Left ventricle myocardium inferior (tissue), 1 donor: ENCODE measurements at regions not wholly inside any gene's neighbourhood (a gene's known extent, or its start where the extent isn't known, plus 50 kb on each side); places are given as distances from the start of the nearest gene placed in this dataset.
"Not testable (repeated sequence)": the region's sequence is repeated elsewhere in the genome, so short reads cannot be mapped to it uniquely, and the experiment has no call there.

Experiments used
- DNase-seq: peaks from one replicate; pipeline ENCODE4 v3.0.0-alpha.2; 2020
- H3K27ac ChIP-seq: fragments of 200-600 bp; replicated peaks from 2 replicates; pipeline ENCODE4 v1.8.0; 2021
- H3K27me3 ChIP-seq: fragments of 200-600 bp; 2 replicates; pipeline ENCODE4 v1.8.0; 2021; ENCODE audit warnings: low read depth
- H3K36me3 ChIP-seq: fragments of 200-600 bp; 2 replicates; pipeline ENCODE4 v1.8.0; 2021
- H3K4me1 ChIP-seq: fragments of 200-600 bp; 2 replicates; pipeline ENCODE4 v1.8.0; 2021
- H3K4me3 ChIP-seq: fragments of 200-600 bp; 2 replicates; pipeline ENCODE4 v1.8.0; 2021; ENCODE audit warnings: mild to moderate bottlenecking, moderate library complexity
- H3K9me3 ChIP-seq: fragments of 200-600 bp; replicated peaks from 2 replicates; pipeline ENCODE4 v1.8.0; 2021
- intact Hi-C: fragments of 100-400 bp; cut with micrococcal nuclease; formaldehyde crosslinking; loops from one replicate; pipeline ENCODE4 v1.11.0; 2022
- TF ChIP-seq, protein P1 (sequence below): fragments of 200-600 bp; IDR thresholded peaks from 2 replicates; pipeline ENCODE4 v1.8.0; 2021; ENCODE audit warnings: antibody characterized with exemption, mild to moderate bottlenecking, borderline replicate concordance
- donor health status: DM: no; HTN: yes; CAD: no; lungs with severe emphysema.

DNA sequence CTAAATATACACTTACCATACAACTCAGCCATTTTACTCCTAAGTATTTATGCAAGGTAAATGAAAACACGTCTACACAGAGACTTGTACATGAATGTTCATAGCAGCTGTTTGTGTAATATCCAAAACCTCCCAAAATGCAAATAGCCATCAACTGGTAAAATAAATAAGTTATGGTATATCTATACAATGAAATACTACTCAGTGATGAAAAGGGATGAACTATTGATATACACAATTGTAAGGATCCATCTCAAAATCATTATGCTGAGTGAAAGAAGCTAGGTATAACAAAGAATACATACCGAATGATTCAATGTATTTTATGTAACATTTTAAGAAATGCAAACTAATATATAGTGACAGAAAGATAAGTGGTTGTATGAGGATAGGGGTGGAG lies 149.8 kb upstream of the TNFSF11 start:
- peaks cover 12% of the 10 kb centered on the region for H3K9me3 ChIP-seq
- intact Hi-C loops: no loop called here
- H3K36me3 ChIP-seq: no peaks in the 10 kb centered on the region
- no peak overlapping the region for H3K27ac ChIP-seq
- TF ChIP-seq, protein P1, sequence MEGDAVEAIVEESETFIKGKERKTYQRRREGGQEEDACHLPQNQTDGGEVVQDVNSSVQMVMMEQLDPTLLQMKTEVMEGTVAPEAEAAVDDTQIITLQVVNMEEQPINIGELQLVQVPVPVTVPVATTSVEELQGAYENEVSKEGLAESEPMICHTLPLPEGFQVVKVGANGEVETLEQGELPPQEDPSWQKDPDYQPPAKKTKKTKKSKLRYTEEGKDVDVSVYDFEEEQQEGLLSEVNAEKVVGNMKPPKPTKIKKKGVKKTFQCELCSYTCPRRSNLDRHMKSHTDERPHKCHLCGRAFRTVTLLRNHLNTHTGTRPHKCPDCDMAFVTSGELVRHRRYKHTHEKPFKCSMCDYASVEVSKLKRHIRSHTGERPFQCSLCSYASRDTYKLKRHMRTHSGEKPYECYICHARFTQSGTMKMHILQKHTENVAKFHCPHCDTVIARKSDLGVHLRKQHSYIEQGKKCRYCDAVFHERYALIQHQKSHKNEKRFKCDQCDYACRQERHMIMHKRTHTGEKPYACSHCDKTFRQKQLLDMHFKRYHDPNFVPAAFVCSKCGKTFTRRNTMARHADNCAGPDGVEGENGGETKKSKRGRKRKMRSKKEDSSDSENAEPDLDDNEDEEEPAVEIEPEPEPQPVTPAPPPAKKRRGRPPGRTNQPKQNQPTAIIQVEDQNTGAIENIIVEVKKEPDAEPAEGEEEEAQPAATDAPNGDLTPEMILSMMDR: no peak
- H3K4me1 ChIP-seq: no peaks in the 10 kb centered on the region
- no peak overlapping the region for H3K4me3 ChIP-seq
- DNase-seq: no peak
- peaks cover 3% of the 10 kb centered on the region for H3K27me3 ChIP-seq

DNA sequence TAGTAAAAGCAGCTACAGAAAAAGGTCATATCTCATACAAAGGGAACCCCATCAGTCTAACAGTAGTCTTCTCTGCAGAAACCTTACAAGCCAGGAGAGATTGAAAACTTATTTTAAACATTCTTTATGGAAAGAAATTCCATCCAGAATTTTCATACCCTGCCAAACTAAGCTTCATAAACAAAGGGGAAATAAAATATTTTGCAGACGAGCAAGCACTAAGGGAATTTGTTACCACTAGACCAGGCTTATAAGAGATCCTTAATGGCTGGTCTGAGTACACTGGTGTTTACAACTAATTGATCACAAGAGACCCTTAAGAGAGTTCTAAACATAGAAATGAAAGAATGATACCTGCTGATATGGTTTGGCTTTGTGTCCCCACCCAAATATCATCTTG lies 128.6 kb upstream of the TNFSF11 start:
- no peak overlapping the region for H3K4me3 ChIP-seq
- peaks cover 4% of the 10 kb centered on the region for H3K27me3 ChIP-seq
- H3K27ac ChIP-seq: no peak overlapping the region
- H3K9me3 ChIP-seq: peaks cover 32% of the 10 kb centered on the region
- TF ChIP-seq, protein P1: no peak
- intact Hi-C loops: no loop called here
- DNase-seq: no peak
- no peaks in the 10 kb centered on the region for H3K36me3 ChIP-seq
- H3K4me1 ChIP-seq: no peaks in the 10 kb centered on the region

DNA sequence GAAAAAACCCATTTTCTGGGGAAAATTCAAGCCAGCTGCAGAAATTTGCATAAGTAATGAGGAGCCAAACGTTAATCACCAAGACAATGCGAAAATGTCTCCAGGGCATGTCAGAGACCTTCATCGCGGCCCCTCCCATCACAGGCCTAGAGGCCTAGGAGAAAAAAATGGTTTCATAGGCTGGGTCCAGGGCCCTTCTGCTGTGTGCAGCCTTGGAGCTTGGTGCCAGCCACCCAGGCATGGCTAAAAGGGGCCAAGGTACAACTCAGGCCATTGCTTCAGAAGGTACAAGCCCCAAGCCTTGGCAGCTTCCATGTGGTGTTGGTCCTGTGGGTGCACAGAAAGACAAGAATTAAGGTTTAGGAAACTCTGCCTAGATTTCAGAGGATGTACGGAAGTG lies 127.4 kb upstream of the TNFSF11 start:
- H3K36me3 ChIP-seq, H3K4me1 ChIP-seq, H3K27ac ChIP-seq, DNase-seq, H3K27me3 ChIP-seq, intact Hi-C loops, H3K4me3 ChIP-seq: not testable (repeated sequence)
- peaks cover 32% of the 10 kb centered on the region for H3K9me3 ChIP-seq

DNA sequence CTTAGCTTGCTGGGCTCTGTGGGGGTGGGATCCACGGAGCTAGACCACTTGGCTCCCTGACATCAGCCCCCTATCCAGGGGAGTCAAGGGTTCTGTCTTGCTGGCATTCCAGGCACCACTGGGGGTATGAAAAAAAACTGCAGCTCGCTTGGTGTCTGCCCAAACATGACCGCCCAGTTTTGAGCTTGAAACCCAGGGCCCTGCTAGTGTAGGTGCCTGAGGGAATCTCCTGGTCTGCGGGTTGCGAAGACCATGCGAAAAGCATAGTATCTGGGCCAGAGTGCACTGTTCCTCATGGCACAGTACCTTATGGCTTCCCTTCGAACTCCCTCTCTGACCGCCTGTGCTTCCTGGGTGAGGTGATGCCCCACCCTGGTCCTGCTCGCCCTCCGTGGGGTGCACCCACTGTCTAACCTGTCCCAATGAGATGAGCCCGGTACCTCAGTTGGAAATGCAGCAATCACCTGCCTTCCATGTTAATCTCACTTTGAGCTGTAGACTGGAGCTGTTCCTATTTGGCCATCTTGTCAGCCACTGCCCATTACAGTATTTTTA lies 120.8 kb upstream of the TNFSF11 start:
- H3K36me3 ChIP-seq: no peaks in the 10 kb centered on the region
- H3K9me3 ChIP-seq: no peaks in the 10 kb centered on the region
- H3K4me1 ChIP-seq: no peaks in the 10 kb centered on the region
- H3K27ac ChIP-seq: no peak overlapping the region
- no peak for DNase-seq
- no peak overlapping the region for H3K4me3 ChIP-seq
- no peaks in the 10 kb centered on the region for H3K27me3 ChIP-seq
- intact Hi-C loops: no loop called here
- TF ChIP-seq, protein P1: no peak

DNA sequence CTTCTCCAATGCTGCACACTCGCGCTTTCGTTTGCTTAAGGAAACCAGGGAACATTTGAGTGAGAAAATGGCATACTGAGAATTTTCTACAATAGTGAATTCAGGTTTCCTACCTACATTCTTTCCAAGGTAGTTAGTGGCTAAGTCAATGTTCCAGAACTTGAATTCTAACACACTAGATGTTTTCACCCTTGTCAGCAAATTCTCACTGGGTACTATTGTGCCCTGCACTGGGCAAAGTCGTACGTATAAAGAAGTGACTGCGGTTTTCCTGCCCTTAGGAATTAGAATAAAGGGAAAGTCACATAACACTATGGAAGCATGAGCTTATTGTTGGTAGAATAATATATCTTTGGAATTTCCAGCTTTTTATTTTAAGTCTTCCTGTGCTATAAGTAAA lies 119.2 kb upstream of the TNFSF11 start:
- intact Hi-C loops: no loop called here

DNA sequence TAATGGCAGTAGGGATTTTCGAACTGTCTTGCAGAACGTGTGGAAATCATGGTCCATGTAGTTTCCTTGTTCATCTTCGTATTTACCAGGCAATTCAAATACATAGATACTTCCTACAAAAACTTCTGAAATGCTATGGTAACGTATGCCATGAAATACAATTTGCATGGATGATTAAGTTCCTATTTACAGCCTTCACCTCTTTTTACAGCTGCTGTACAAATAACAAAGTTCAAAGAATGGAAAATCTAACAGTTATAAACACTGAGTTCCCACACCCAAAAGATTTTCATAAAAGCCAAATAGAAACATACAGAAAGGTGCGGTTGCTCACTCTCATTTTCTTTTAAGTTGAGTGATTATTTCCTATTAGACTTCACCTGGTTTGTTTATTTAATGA lies 115.8 kb upstream of the TNFSF11 start:
- intact Hi-C loops: no loop called here

More for the DNA sequence above, 119.2 kb upstream of the TNFSF11 start:
- H3K4me1 ChIP-seq: no peaks in the 10 kb centered on the region
- H3K9me3 ChIP-seq: no peaks in the 10 kb centered on the region
- no peak for DNase-seq
- H3K27me3 ChIP-seq: no peaks in the 10 kb centered on the region
- no peaks in the 10 kb centered on the region for H3K36me3 ChIP-seq
- TF ChIP-seq, protein P1: no peak
- no peak overlapping the region for H3K27ac ChIP-seq
- H3K4me3 ChIP-seq: no peak overlapping the region

More for the DNA sequence above, 115.8 kb upstream of the TNFSF11 start:
- no peak for DNase-seq
- Histone ChIP-seq H3K27me3 (no peaks in the 10 kb centered on the region), H3K4me1 (no peaks in the 10 kb centered on the region), H3K36me3 (no peaks in the 10 kb centered on the region), H3K9me3 (peaks cover 19% of the 10 kb centered on the region), H3K27ac (no peak overlapping the region), H3K4me3 (no peak overlapping the region)
- TF ChIP-seq, protein P1: no peak
